HG02885 (cell line): ENCODE measurements at regions not wholly inside any gene's neighbourhood (a gene's known extent, or its start where the extent isn't known, plus 50 kb on each side); places are given as distances from the start of the nearest gene placed in this dataset.
"Not testable (repeated sequence)": the region's sequence is repeated elsewhere in the genome, so short reads cannot be mapped to it uniquely, and the experiment has no call there.

Experiments used
- ATAC-seq: cut with Tn5 transposase; IDR thresholded peaks from one replicate; pipeline ENCODE4 v1.9.1; 2021; ENCODE audit warnings: mild to moderate bottlenecking; ENCODE audit not compliant: unreplicated experiment, poor library complexity

- no peak for ATAC-seq
Observed at GRCh38 chr1:209176866-209177430, 406.6 kb upstream of the CAMK1G start.

GRCh38 chr1:209183195-209183594 lies 400.3 kb upstream of the CAMK1G start:
- ATAC-seq, result no peak

GRCh38 chr1:209187589-209187988 lies 395.9 kb upstream of the CAMK1G start:
- ATAC-seq, result no peak

- ATAC-seq, result peak; percentile 89
Observed at GRCh38 chr1:209190591-209191261, 392.8 kb upstream of the CAMK1G start.

- no peak for ATAC-seq
Observed at GRCh38 chr1:209191262-209191634, 392.3 kb upstream of the CAMK1G start.

GRCh38 chr1:209196140-209196539 lies 387.4 kb upstream of the CAMK1G start:
- ATAC-seq, result no peak

GRCh38 chr1:209198961-209199750 lies 384.4 kb upstream of the CAMK1G start:
- no peak for ATAC-seq

GRCh38 chr1:209199822-209200221 lies 383.7 kb upstream of the CAMK1G start:
- ATAC-seq, result no peak

- ATAC-seq, result not testable (repeated sequence)
Observed at GRCh38 chr1:209202321-209202720, 381.2 kb upstream of the CAMK1G start.

- no peak for ATAC-seq
Observed at GRCh38 chr1:209202830-209203532, 380.5 kb upstream of the CAMK1G start.

- ATAC-seq, result no peak
Observed at GRCh38 chr1:209203533-209203895, 380.0 kb upstream of the CAMK1G start.

- ATAC-seq, result no peak
Observed at GRCh38 chr1:209205039-209205438, 378.5 kb upstream of the CAMK1G start.

- ATAC-seq, result peak; percentile 23
Observed at GRCh38 chr1:209207126-209207700, 376.3 kb upstream of the CAMK1G start.

GRCh38 chr1:209207701-209208286 lies 375.7 kb upstream of the CAMK1G start:
- peak; percentile 85 for ATAC-seq

- ATAC-seq, result no peak
Observed at GRCh38 chr1:209208648-209209047, 374.9 kb upstream of the CAMK1G start.

GRCh38 chr1:209213989-209214388 lies 369.5 kb upstream of the CAMK1G start:
- no peak for ATAC-seq

GRCh38 chr1:209215826-209216225 lies 367.7 kb upstream of the CAMK1G start:
- no peak for ATAC-seq

GRCh38 chr1:209218113-209218512 lies 365.4 kb upstream of the CAMK1G start:
- ATAC-seq, result no peak

GRCh38 chr1:209218981-209219380 lies 364.5 kb upstream of the CAMK1G start:
- no peak for ATAC-seq

- ATAC-seq, result no peak
Observed at GRCh38 chr1:209219791-209220524, 363.6 kb upstream of the CAMK1G start.
